NT2/D1 (cell line): ENCODE measurements at regions not wholly inside any gene's neighbourhood (a gene's known extent, or its start where the extent isn't known, plus 50 kb on each side); places are given as distances from the start of the nearest gene placed in this dataset.

ENCODE experiments used
- DNase-seq: peaks from one replicate; pipeline ENCODE4 v3.0.0-alpha.2; 2011; ENCODE audit warnings: low read depth, low spot score
- H3K27me3 ChIP-seq: 2 replicates; pipeline ENCODE4 v1.6.0; 2011; ENCODE audit warnings: mild to moderate bottlenecking; ENCODE audit not compliant: insufficient read length, insufficient read depth
- H3K36me3 ChIP-seq: 2 replicates; pipeline ENCODE4 v1.6.1; 2011; ENCODE audit warnings: mild to moderate bottlenecking, low read length, mixed read lengths; ENCODE audit not compliant: insufficient read depth, insufficient read length
- H3K4me1 ChIP-seq: 2 replicates; pipeline ENCODE4 v1.5.1; 2011; ENCODE audit not compliant: insufficient read depth, insufficient read length
- H3K4me3 ChIP-seq: 2 replicates; pipeline ENCODE4 v1.5.1; 2011; ENCODE audit warnings: low read depth; ENCODE audit not compliant: insufficient read length
- H3K9ac ChIP-seq: 2 replicates; pipeline ENCODE4 v1.6.0; 2011; ENCODE audit warnings: low read depth; ENCODE audit not compliant: insufficient read length
- H3K9me3 ChIP-seq: 2 replicates; pipeline ENCODE4 v1.5.1; 2011; ENCODE audit warnings: mild to moderate bottlenecking, low read length; ENCODE audit not compliant: insufficient read depth
- SUZ12 ChIP-seq: IDR thresholded peaks from 2 replicates; pipeline ENCODE4 v1.6.1; 2011; ENCODE audit not compliant: insufficient read length, insufficient read depth; ENCODE audit errors: extremely low read depth
- YY1 ChIP-seq: IDR thresholded peaks from 2 replicates; pipeline ENCODE4 v1.6.1; 2011; ENCODE audit not compliant: insufficient read length, insufficient read depth
- ZNF274 ChIP-seq: IDR thresholded peaks from 2 replicates; pipeline ENCODE4 v1.6.1; 2011; ENCODE audit warnings: mild to moderate bottlenecking, low read depth, low read length

DNA sequence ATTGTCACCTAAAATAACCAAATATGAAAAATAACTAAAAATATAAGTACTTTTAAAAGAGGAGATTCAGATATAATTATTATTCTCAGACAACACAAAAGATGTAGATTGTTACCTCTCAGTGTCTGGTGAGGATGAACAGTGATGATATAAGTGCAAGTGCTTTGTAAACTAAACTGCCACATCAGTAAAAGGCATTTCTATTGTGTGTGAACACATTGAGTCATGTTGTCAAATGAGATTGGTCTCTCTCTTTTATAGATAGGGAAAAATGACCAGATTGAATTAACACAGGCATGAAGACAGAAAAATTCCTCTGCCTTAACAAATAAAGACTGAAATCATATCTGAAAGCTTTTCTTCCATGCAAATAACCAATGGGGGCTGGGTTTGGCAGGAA is 182.4 kb upstream of the TMEFF2 start:
- Histone ChIP-seq H3K9me3 (no peaks in the 10 kb centered on the region), H3K9ac (no peak overlapping the region), H3K4me3 (no peak overlapping the region), H3K27me3 (no peaks in the 10 kb centered on the region), H3K4me1 (no peaks in the 10 kb centered on the region), H3K36me3 (no peaks in the 10 kb centered on the region)
- no peak for TF ChIP-seq SUZ12
- TF ChIP-seq ZNF274, result no peak
- TF ChIP-seq YY1, result no peak
- DNase-seq, result no peak

DNA sequence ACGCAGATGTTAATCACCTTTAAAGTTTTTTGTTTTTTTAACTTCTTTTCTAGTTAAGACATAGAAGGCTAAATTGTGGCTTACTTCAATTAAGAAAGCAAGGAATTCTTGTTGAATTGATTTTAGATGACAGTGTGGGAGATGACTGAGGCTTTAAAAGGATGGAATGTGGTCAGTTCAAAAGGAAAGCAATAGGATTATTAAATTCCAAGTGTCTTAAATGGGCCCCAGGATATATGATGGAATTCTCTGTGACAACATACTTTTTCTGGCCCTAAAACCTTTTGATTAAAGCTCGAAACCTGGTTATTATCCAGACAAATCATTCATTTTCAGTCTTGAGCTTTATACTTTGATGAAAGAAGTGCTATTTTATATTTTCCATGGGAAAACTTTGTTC is 179.0 kb upstream of the TMEFF2 start:
- no peaks in the 10 kb centered on the region for H3K4me1 ChIP-seq
- no peak for TF ChIP-seq ZNF274
- TF ChIP-seq SUZ12, result no peak
- TF ChIP-seq YY1, result no peak
- H3K27me3 ChIP-seq, result no peaks in the 10 kb centered on the region
- no peak for DNase-seq
- no peak overlapping the region for H3K4me3 ChIP-seq
- H3K9ac ChIP-seq, result no peak overlapping the region
- no peaks in the 10 kb centered on the region for H3K36me3 ChIP-seq
- H3K9me3 ChIP-seq, result no peaks in the 10 kb centered on the region

DNA sequence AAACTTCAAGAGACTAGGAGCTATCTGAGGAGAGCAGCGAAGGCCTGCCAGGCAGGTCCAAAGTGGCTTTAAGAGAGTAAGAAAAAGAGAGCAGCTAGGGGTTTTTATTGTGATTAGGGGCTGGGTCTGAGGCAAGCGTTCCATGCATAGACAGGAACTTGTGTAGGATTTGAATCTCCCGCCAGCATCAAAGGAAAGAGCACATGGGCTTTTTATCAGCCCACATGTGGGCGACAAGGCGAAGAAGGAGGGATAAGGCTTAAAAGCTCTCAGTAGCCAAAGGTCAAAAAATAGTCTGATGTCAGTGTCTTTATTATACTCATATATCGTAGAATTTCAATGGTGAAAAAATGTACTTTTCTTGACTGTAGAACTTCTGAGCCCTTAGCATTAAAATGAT is 178.5 kb upstream of the TMEFF2 start:
- H3K36me3 ChIP-seq, result no peaks in the 10 kb centered on the region
- H3K9ac ChIP-seq, result no peak overlapping the region
- DNase-seq, result no peak
- no peak for TF ChIP-seq SUZ12
- no peak for TF ChIP-seq ZNF274
- TF ChIP-seq YY1, result no peak
- no peaks in the 10 kb centered on the region for H3K9me3 ChIP-seq
- no peak overlapping the region for H3K4me3 ChIP-seq
- H3K27me3 ChIP-seq, result no peaks in the 10 kb centered on the region
- H3K4me1 ChIP-seq, result no peaks in the 10 kb centered on the region

DNA sequence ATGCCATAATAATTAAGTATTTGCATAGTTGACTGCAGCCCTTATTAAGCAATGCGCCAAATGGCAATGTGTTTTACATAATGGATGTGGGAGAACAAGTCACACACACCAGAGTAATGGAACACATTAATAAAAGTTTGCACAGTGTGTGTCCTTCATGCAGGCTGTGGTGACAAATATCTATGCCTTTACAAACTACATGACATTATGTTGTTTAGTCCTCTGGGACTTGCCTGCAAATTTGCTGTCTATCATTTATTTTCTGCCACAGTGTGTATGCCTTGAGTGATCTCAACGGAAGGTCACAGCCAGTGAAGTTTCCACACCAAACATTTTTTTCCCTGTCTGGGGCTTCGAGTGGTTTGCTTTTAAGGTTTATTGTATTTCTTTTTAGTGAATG is 175.2 kb upstream of the TMEFF2 start:
- TF ChIP-seq ZNF274, result no peak
- no peak for TF ChIP-seq YY1
- TF ChIP-seq SUZ12, result no peak
- no peak overlapping the region for H3K9ac ChIP-seq
- DNase-seq, result no peak

DNA sequence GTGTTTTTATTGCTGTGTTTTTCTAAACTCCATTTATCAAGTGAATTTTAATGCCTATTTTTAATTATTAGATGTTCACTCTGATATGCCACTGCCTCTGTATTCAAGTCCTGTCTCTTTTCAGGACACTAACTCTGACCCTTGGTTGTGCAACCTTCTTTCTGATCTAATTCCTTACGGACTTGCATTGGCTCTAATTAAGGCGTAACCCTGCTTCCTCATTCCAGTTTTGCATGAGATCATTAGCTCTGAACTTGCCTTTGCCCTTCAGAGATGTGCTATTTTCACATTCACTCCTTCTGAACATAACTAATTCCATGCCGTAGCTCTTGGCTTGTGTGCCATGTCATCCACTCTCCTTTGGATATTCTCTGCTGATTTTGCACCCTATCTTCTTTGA is 162.5 kb upstream of the TMEFF2 start:
- TF ChIP-seq SUZ12, result no peak
- no peak for TF ChIP-seq YY1
- no peak for TF ChIP-seq ZNF274
- H3K27me3 ChIP-seq, result no peaks in the 10 kb centered on the region
- DNase-seq, result no peak
- H3K4me3 ChIP-seq, result no peak overlapping the region
- no peak overlapping the region for H3K9ac ChIP-seq
- no peaks in the 10 kb centered on the region for H3K4me1 ChIP-seq
- no peaks in the 10 kb centered on the region for H3K9me3 ChIP-seq
- H3K36me3 ChIP-seq, result no peaks in the 10 kb centered on the region

More for the DNA sequence above, 175.2 kb upstream of the TMEFF2 start:
- no peaks in the 10 kb centered on the region for H3K4me1 ChIP-seq
- no peaks in the 10 kb centered on the region for H3K27me3 ChIP-seq
- no peaks in the 10 kb centered on the region for H3K9me3 ChIP-seq
- no peak overlapping the region for H3K4me3 ChIP-seq
- H3K36me3 ChIP-seq, result no peaks in the 10 kb centered on the region

DNA sequence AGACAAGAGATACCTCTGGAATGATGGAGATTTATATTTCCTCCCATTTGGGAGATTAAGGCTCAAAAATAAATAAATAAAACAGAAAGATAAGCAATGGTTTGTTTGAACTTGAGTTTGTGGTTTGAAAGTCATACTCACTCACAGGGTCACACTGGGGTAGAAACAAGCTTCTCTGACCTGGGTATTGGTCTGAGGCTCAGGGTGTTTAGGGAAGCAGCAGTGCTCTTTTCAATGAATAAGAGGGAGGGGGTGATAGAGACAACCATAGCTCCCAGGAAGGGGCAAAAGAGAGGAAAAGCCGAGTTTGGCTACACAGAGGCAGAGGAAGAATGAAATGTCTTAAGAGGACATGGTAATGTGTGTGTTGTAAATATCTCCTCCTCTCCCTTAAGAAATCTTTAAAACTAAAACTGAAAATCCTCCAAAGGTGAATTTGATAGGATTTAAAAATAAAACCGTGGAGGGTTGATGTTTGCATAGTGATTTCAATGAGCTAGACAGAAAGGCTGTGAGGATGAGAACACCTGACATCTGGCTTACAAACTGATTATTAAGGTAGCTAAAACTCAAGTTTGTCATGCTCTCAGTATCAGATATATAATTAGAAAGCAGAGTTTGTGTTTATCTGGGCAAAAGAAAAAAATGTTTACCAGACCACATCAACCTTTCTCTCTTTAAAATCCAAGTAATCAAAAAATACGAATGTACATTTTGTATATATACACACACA is 159.9 kb upstream of the TMEFF2 start:
- H3K9ac ChIP-seq, result no peak overlapping the region
- no peaks in the 10 kb centered on the region for H3K9me3 ChIP-seq
- H3K4me1 ChIP-seq, result no peaks in the 10 kb centered on the region
- H3K27me3 ChIP-seq, result no peaks in the 10 kb centered on the region
- no peaks in the 10 kb centered on the region for H3K36me3 ChIP-seq
- TF ChIP-seq ZNF274 (no peak), YY1 (no peak), SUZ12 (no peak)
- no peak for DNase-seq
- no peak overlapping the region for H3K4me3 ChIP-seq

DNA sequence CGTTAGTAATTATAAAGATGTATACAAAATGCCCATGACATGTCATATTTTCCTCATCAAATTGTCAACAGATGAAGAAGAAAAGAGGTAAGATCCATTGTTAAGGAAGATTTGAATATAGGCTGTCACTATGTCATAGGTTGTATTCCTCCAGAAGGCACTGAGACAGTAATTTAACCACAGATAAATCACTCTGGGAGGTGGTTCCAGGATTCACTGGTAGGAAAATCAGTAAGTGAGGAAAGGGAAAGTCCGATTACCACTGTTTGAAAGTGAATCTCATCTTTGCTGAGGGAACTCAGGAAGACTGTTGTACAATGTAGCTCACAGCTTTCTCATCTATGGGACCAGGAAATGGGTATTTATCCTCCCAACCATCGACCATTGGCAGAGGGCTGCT is 152.8 kb upstream of the TMEFF2 start:
- Histone ChIP-seq H3K4me3 (no peak overlapping the region), H3K27me3 (no peaks in the 10 kb centered on the region), H3K9ac (no peak overlapping the region), H3K36me3 (no peaks in the 10 kb centered on the region), H3K9me3 (no peaks in the 10 kb centered on the region), H3K4me1 (no peaks in the 10 kb centered on the region)
- no peak for DNase-seq
- TF ChIP-seq SUZ12 (no peak), ZNF274 (no peak), YY1 (no peak)

DNA sequence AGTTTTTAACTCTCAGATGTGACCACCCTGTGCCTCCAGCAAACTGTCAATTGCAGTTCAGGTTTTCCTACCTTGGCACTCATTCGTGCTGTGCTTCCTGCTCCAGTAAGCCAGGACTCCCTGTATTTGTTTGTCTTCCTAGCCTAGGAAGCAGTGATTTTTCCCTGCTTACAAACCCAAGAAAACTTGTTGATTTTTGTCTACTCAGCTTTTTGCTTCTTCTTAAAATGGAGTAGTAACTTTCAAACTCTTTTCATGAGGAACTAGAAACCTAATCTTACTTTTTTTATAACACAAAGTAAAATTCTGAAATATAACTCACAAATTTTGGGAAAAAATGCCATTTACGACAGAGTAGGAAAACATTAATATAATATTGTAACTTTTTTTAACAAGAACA is 150.6 kb upstream of the TMEFF2 start:
- Histone ChIP-seq H3K9ac (no peak overlapping the region), H3K27me3 (no peaks in the 10 kb centered on the region), H3K9me3 (no peaks in the 10 kb centered on the region), H3K4me3 (no peak overlapping the region), H3K4me1 (no peaks in the 10 kb centered on the region), H3K36me3 (no peaks in the 10 kb centered on the region)
- no peak for TF ChIP-seq ZNF274
- no peak for TF ChIP-seq YY1
- no peak for TF ChIP-seq SUZ12
- no peak for DNase-seq
